GM21576 (cell line): ENCODE measurements at regions not wholly inside any gene's neighbourhood (a gene's known extent, or its start where the extent isn't known, plus 50 kb on each side); places are given as distances from the start of the nearest gene placed in this dataset.

Experiments used
- ATAC-seq: cut with Tn5 transposase; IDR thresholded peaks from one replicate; pipeline ENCODE4 v1.9.1; 2021; ENCODE audit warnings: mild to moderate bottlenecking, moderate library complexity; ENCODE audit not compliant: unreplicated experiment

GRCh38 chr2:111659361-111660333, 224.3 kb downstream of the ANAPC1 start:
- no peak for ATAC-seq

GRCh38 chr2:111660811-111661210, 223.2 kb downstream of the ANAPC1 start:
- no peak for ATAC-seq

- ATAC-seq, result no peak
These were observed 222.6 kb downstream of the ANAPC1 start for GRCh38 chr2:111661286-111661940.

GRCh38 chr2:111662039-111662770, 221.8 kb downstream of the ANAPC1 start:
- ATAC-seq, result no peak

GRCh38 chr2:111662771-111663470, 221.1 kb downstream of the ANAPC1 start:
- ATAC-seq, result peak; percentile 91

- ATAC-seq, result no peak
These were observed 220.3 kb downstream of the ANAPC1 start for GRCh38 chr2:111663471-111664274.

GRCh38 chr2:111664275-111664850, 219.6 kb downstream of the ANAPC1 start:
- ATAC-seq, result no peak

- no peak for ATAC-seq
These were observed 219.0 kb downstream of the ANAPC1 start for GRCh38 chr2:111665011-111665410.

GRCh38 chr2:111665551-111666116, 218.4 kb downstream of the ANAPC1 start:
- ATAC-seq, result no peak

- ATAC-seq, result no peak
These were observed 217.8 kb downstream of the ANAPC1 start for GRCh38 chr2:111666160-111666559.

- ATAC-seq, result no peak
These were observed 217.0 kb downstream of the ANAPC1 start for GRCh38 chr2:111667001-111667400.

GRCh38 chr2:111667542-111668273, 216.3 kb downstream of the ANAPC1 start:
- no peak for ATAC-seq

GRCh38 chr2:111668274-111668616, 215.7 kb downstream of the ANAPC1 start:
- ATAC-seq, result no peak

GRCh38 chr2:111668741-111669140, 215.3 kb downstream of the ANAPC1 start:
- no peak for ATAC-seq

- no peak for ATAC-seq
These were observed 213.9 kb downstream of the ANAPC1 start for GRCh38 chr2:111669928-111670695.

GRCh38 chr2:111670776-111671175, 213.2 kb downstream of the ANAPC1 start:
- no peak for ATAC-seq

GRCh38 chr2:111671426-111672150, 212.4 kb downstream of the ANAPC1 start:
- no peak for ATAC-seq
